RWPE2 (cell line): ENCODE measurements at regions not wholly inside any gene's neighbourhood (a gene's known extent, or its start where the extent isn't known, plus 50 kb on each side); places are given as distances from the start of the nearest gene placed in this dataset.

ENCODE experiments used
- ATAC-seq: fragments of 200-7000 bp; cut with Tn5 transposase; 3 replicates; pipeline ENCODE4 v1.9.1; 2021; ENCODE audit warnings: low read depth
- DNase-seq: peaks from one replicate; pipeline ENCODE4 v3.0.0-alpha.2; 2020; ENCODE audit warnings: low spot score
- H3K27ac ChIP-seq: fragments of 450-650 bp; 2 replicates; pipeline ENCODE4 v1.5.1; 2017; ENCODE audit warnings: mild to moderate bottlenecking; ENCODE audit not compliant: poor library complexity, severe bottlenecking
- H3K27me3 ChIP-seq: fragments of 250-450 bp; sonication (Bioruptor Pico); 2 replicates; pipeline ENCODE4 v1.5.1; 2021; ENCODE audit warnings: mild to moderate bottlenecking, moderate library complexity; ENCODE audit not compliant: insufficient read depth, poor library complexity, severe bottlenecking
- H3K36me3 ChIP-seq: fragments of 250-450 bp; sonication (Bioruptor Pico); 2 replicates; pipeline ENCODE4 v1.5.1; 2020; ENCODE audit warnings: low read depth, mild to moderate bottlenecking, moderate library complexity
- H3K4me1 ChIP-seq: fragments of 250-450 bp; sonication (Bioruptor Pico); 2 replicates; pipeline ENCODE4 v1.5.1; 2021; ENCODE audit warnings: mild to moderate bottlenecking, moderate library complexity; ENCODE audit not compliant: insufficient read depth, poor library complexity, severe bottlenecking
- H3K4me3 ChIP-seq: fragments of 250-450 bp; sonication (Bioruptor Pico); 2 replicates; pipeline ENCODE4 v1.5.1; 2021; ENCODE audit warnings: mild to moderate bottlenecking, moderate library complexity; ENCODE audit not compliant: severe bottlenecking
- H3K9me3 ChIP-seq: fragments of 250-450 bp; sonication (Bioruptor Pico); 2 replicates; pipeline ENCODE4 v1.5.1; 2021; ENCODE audit warnings: mild to moderate bottlenecking, moderate library complexity; ENCODE audit not compliant: severe bottlenecking
- CTCF ChIP-seq: fragments of 450-650 bp; IDR thresholded peaks from one replicate; pipeline ENCODE4 v1.5.1; 2017; ENCODE audit warnings: mild to moderate bottlenecking, moderate library complexity; ENCODE audit not compliant: poor library complexity, severe bottlenecking

DNA sequence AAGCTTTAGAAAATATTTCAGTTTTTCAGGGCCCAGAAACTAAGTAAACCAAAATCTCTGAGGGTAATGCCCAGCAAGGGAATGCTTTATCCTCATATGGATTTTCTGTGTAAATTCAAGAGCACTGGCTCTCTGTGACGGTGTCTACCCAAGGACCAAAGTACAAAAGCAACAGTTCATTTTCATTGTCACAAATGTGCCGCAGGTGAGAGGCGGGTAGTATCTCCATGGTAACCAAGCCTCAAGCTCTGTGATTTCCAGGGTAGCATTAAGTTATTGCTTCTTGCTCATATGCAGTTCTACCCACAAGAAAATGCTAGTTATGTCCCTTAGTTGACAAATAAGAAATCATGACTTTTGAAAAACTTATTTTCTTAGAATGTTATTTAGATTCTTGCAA is 164.3 kb downstream of the MTRR start:
- no peak overlapping the region for H3K4me3 ChIP-seq
- DNase-seq = no peak
- H3K4me1 ChIP-seq = no peaks in the 10 kb centered on the region
- peaks cover 21% of the 10 kb centered on the region for H3K27me3 ChIP-seq
- H3K27ac ChIP-seq = no peak overlapping the region
- H3K36me3 ChIP-seq = no peaks in the 10 kb centered on the region
- ATAC-seq = no peak
- no peaks in the 10 kb centered on the region for H3K9me3 ChIP-seq
- no peak for TF ChIP-seq CTCF

DNA sequence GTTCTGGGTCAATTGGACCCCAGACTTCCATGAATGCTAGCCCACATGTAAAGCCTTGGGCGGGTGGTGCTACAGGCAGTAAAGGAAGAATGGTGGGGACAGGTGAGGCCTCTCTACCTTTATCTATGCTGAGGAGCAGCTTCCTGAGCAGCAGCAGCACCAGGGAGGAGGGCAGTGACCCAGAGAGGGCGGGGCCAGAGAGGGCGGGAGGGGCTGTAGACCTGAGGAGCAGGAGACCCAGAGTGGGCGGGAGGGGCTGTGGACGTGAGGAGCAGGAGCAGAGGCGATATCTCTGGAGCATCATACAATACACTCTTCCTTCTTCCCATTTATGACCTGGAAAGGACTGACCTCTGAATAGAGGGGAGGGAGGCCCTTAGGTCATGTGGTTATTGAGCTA is 165.9 kb downstream of the MTRR start:
- TF ChIP-seq CTCF = no peak

DNA sequence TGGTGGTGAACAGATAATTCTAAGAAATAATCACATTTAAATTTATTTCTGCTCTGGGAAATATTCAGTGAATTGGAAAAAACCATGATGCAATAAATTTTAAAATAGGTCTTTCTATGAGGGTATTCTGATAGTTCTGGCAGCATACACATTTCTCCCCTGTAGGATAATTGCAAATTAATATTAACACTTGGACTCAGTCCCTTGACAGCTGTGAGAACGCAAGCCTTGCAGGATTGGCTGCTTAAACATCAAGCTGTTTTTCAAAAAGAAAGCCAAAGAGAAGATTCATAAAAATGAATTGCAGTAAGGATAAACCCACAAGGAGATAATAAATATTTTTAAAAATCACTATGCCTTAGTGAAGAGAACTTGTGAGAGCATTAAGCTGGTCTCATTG is 180.0 kb downstream of the MTRR start:
- Histone ChIP-seq H3K36me3 (no peaks in the 10 kb centered on the region), H3K27ac (no peak overlapping the region), H3K9me3 (no peaks in the 10 kb centered on the region), H3K27me3 (no peaks in the 10 kb centered on the region), H3K4me3 (no peak overlapping the region), H3K4me1 (no peaks in the 10 kb centered on the region)
- ATAC-seq (no peak), DNase-seq (no peak)
- TF ChIP-seq CTCF = no peak

More for the DNA sequence above, 165.9 kb downstream of the MTRR start:
- Histone ChIP-seq H3K27me3 (peaks cover 6% of the 10 kb centered on the region), H3K4me1 (no peaks in the 10 kb centered on the region), H3K27ac (no peak overlapping the region), H3K36me3 (no peaks in the 10 kb centered on the region), H3K4me3 (no peak overlapping the region), H3K9me3 (no peaks in the 10 kb centered on the region)
- ATAC-seq (no peak), DNase-seq (no peak)

DNA sequence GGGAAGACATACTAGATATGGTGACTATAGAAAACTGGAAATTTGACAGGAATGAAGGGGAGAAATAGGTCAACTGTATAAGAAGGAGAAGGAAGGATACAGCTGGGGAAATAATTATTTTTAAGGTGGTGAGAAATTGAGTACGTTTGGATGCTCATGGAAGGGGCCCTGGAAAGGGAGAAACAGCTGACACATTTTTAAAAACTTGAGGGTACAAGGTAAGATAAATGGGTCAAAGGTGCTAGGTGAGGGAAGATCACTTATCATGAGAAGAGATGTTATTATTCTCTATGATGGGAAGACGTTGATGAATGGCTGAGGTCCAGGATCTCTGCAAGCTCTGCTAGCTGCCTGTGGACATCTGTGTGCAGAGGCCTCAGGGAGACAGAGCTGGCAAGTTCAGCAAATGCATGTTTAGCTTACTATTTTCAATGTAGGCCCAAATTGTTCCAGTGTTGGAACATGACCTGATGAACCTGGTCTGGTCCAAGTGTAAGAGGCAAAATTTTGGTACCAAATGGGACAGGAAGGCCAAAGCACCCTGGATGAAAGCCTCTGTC is 181.7 kb downstream of the MTRR start:
- ATAC-seq (no peak), DNase-seq (no peak)
- no peaks in the 10 kb centered on the region for H3K4me1 ChIP-seq
- TF ChIP-seq CTCF = no peak
- peaks cover 9% of the 10 kb centered on the region for H3K27me3 ChIP-seq
- no peaks in the 10 kb centered on the region for H3K36me3 ChIP-seq
- H3K27ac ChIP-seq = no peak overlapping the region
- no peak overlapping the region for H3K4me3 ChIP-seq
- H3K9me3 ChIP-seq = no peaks in the 10 kb centered on the region

DNA sequence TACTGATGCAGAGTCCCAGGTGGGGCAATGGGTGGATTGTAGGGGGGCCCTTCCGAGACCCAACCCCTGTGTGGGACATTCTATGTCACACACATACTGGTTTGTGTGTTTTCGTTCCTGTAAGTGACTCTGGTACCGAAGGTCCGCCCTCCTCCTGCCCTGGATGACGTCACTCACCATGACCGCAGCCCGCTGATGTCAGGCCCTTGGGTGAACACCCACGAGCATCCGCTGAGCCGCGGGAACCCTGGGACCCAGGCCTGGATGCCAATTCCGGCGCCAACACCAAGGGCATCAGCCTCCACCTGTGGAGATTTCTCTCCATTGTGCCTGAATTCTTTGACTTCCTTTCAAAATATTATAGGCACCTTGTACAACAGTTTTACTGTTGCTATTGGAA is 184.3 kb downstream of the MTRR start:
- no peaks in the 10 kb centered on the region for H3K4me1 ChIP-seq
- H3K4me3 ChIP-seq = no peak overlapping the region
- H3K9me3 ChIP-seq = no peaks in the 10 kb centered on the region
- no peak overlapping the region for H3K27ac ChIP-seq
- TF ChIP-seq CTCF = no peak
- no peaks in the 10 kb centered on the region for H3K36me3 ChIP-seq
- no peak for ATAC-seq
- H3K27me3 ChIP-seq = peaks cover 20% of the 10 kb centered on the region
- DNase-seq = no peak
